ENCODE measurements at regions not wholly inside any gene's neighbourhood (a gene's known extent, or its start where the extent isn't known, plus 50 kb on each side); places are given as distances from the start of the nearest gene placed in this dataset.

- Histone ChIP-seq H3K4ac (ENCODE audit: low read length) (no peak overlapping the region), H2BK5ac (ENCODE audit: low read length) (no peak overlapping the region), H3K4me1 (ENCODE audit: control insufficient read depth in 2 of 2, insufficient read depth in 1 of 2, low read depth in 1 of 2, low read length in 2 of 2) (no peaks in the 10 kb centered on the region), H4K8ac (ENCODE audit: low read depth, low read length) (no peak overlapping the region), H3K36me3 (replicated peaks in 1 of 2; ENCODE audit: control insufficient read depth in 2 of 2, insufficient read depth in 2 of 2, low read length in 2 of 2) (no peaks in the 10 kb centered on the region), H4K91ac (ENCODE audit: low read depth, low read length, poor library complexity) (no peak overlapping the region), H2BK12ac (ENCODE audit: low read length) (no peak overlapping the region), H3K9ac (ENCODE audit: low read depth, low read length, poor library complexity) (no peak overlapping the region), H3K4me2 (ENCODE audit: insufficient read depth, low read length, poor library complexity, severe bottlenecking) (no peak overlapping the region), H3K18ac (ENCODE audit: low read length) (no peak overlapping the region), H3K9me3 (replicated peaks in 1 of 2; ENCODE audit: control insufficient read depth in 2 of 2, insufficient read depth in 1 of 2, low read depth in 1 of 2, low read length in 2 of 2) (no peaks in the 10 kb centered on the region), H2BK15ac (ENCODE audit: low read length) (no peak overlapping the region), H2AFZ (ENCODE audit: low read length) (no peak overlapping the region), H2BK120ac (ENCODE audit: low read depth, low read length) (no peak overlapping the region), H3K27ac (replicated peaks; ENCODE audit: low read length) (no peak overlapping the region), H2AK5ac (ENCODE audit: low read depth, low read length) (no peak overlapping the region), H3K79me1 (ENCODE audit: low read depth, low read length) (no peaks in the 10 kb centered on the region), H3K23ac (ENCODE audit: low read depth, low read length, poor library complexity) (no peak overlapping the region), H3K14ac (ENCODE audit: low read length) (no peak overlapping the region), H3K27me3 (ENCODE audit: control insufficient read depth in 3 of 3, insufficient read depth in 3 of 3, low read depth in 1 of 3, low read length in 3 of 3) (no peaks in the 10 kb centered on the region), H3K4me3 (ENCODE audit: low read length in 2 of 2) (no peak overlapping the region)
- no CpG with 5 or more reads among the region's 2 CpGs for WGBS, 2 donors (ENCODE audit: extremely low coverage in 2 of 2, insufficient read length in 2 of 2, insufficient replicate concordance in 1 of 2)
- DNase-seq (ENCODE audit: low spot score): no peak
These were observed 660.8 kb upstream of the UBE2E2 start for GRCh38 chr3:22542311-22542710.

GRCh38 chr3:22555753-22556435, 647.2 kb upstream of the UBE2E2 start:
- H2AK5ac ChIP-seq (ENCODE audit: low read depth, low read length): no peak overlapping the region
- no peak overlapping the region for H3K23ac ChIP-seq (ENCODE audit: low read depth, low read length, poor library complexity)
- H2BK5ac ChIP-seq (ENCODE audit: low read length): no peak overlapping the region
- H4K91ac ChIP-seq (ENCODE audit: low read depth, low read length, poor library complexity): no peak overlapping the region
- no peak overlapping the region for H3K27ac ChIP-seq (replicated peaks; ENCODE audit: low read length)
- no peaks in the 10 kb centered on the region for H3K27me3 ChIP-seq (ENCODE audit: control insufficient read depth in 3 of 3, insufficient read depth in 3 of 3, low read depth in 1 of 3, low read length in 3 of 3)
- no peak overlapping the region for H2BK15ac ChIP-seq (ENCODE audit: low read length)
- H3K18ac ChIP-seq (ENCODE audit: low read length): no peak overlapping the region
- no peak overlapping the region for H2BK12ac ChIP-seq (ENCODE audit: low read length)
- H4K8ac ChIP-seq (ENCODE audit: low read depth, low read length): no peak overlapping the region
- no peaks in the 10 kb centered on the region for H3K9me3 ChIP-seq (replicated peaks in 1 of 2; ENCODE audit: control insufficient read depth in 2 of 2, insufficient read depth in 1 of 2, low read depth in 1 of 2, low read length in 2 of 2)
- H3K4me3 ChIP-seq (ENCODE audit: low read length in 2 of 2): no peak overlapping the region
- H3K4me1 ChIP-seq (ENCODE audit: control insufficient read depth in 2 of 2, insufficient read depth in 1 of 2, low read depth in 1 of 2, low read length in 2 of 2): no peaks in the 10 kb centered on the region
- H3K4me2 ChIP-seq (ENCODE audit: insufficient read depth, low read length, poor library complexity, severe bottlenecking): no peak overlapping the region
- WGBS, 2 donors (ENCODE audit: extremely low coverage in 2 of 2, insufficient read length in 2 of 2, insufficient replicate concordance in 1 of 2): no CpG with 5 or more reads among the region's 5 CpGs
- no peaks in the 10 kb centered on the region for H3K36me3 ChIP-seq (replicated peaks in 1 of 2; ENCODE audit: control insufficient read depth in 2 of 2, insufficient read depth in 2 of 2, low read length in 2 of 2)
- no peak overlapping the region for H3K9ac ChIP-seq (ENCODE audit: low read depth, low read length, poor library complexity)
- H3K79me1 ChIP-seq (ENCODE audit: low read depth, low read length): no peaks in the 10 kb centered on the region
- no peak overlapping the region for H3K4ac ChIP-seq (ENCODE audit: low read length)
- no peak overlapping the region for H2AFZ ChIP-seq (ENCODE audit: low read length)
- no peak for DNase-seq (ENCODE audit: low spot score)
- no peak overlapping the region for H2BK120ac ChIP-seq (ENCODE audit: low read depth, low read length)
- H3K14ac ChIP-seq (ENCODE audit: low read length): no peak overlapping the region

GRCh38 chr3:22565393-22565792, 637.7 kb upstream of the UBE2E2 start:
- H4K91ac ChIP-seq (ENCODE audit: low read depth, low read length, poor library complexity): no peak overlapping the region
- H2BK5ac ChIP-seq (ENCODE audit: low read length): no peak overlapping the region
- no peaks in the 10 kb centered on the region for H3K9me3 ChIP-seq (replicated peaks in 1 of 2; ENCODE audit: control insufficient read depth in 2 of 2, insufficient read depth in 1 of 2, low read depth in 1 of 2, low read length in 2 of 2)
- H2BK15ac ChIP-seq (ENCODE audit: low read length): no peak overlapping the region
- H3K18ac ChIP-seq (ENCODE audit: low read length): no peak overlapping the region
- no peak for DNase-seq (ENCODE audit: low spot score)
- no peak overlapping the region for H2AK5ac ChIP-seq (ENCODE audit: low read depth, low read length)
- H3K36me3 ChIP-seq (replicated peaks in 1 of 2; ENCODE audit: control insufficient read depth in 2 of 2, insufficient read depth in 2 of 2, low read length in 2 of 2): no peaks in the 10 kb centered on the region
- H3K14ac ChIP-seq (ENCODE audit: low read length): no peak overlapping the region
- H3K27ac ChIP-seq (replicated peaks; ENCODE audit: low read length): no peak overlapping the region
- H3K79me1 ChIP-seq (ENCODE audit: low read depth, low read length): no peaks in the 10 kb centered on the region
- no peaks in the 10 kb centered on the region for H3K27me3 ChIP-seq (ENCODE audit: control insufficient read depth in 3 of 3, insufficient read depth in 3 of 3, low read depth in 1 of 3, low read length in 3 of 3)
- no peak overlapping the region for H3K4ac ChIP-seq (ENCODE audit: low read length)
- no peak overlapping the region for H4K8ac ChIP-seq (ENCODE audit: low read depth, low read length)
- no peak overlapping the region for H3K4me2 ChIP-seq (ENCODE audit: insufficient read depth, low read length, poor library complexity, severe bottlenecking)
- H3K4me3 ChIP-seq (ENCODE audit: low read length in 2 of 2): no peak overlapping the region
- no peak overlapping the region for H3K9ac ChIP-seq (ENCODE audit: low read depth, low read length, poor library complexity)
- no peak overlapping the region for H2AFZ ChIP-seq (ENCODE audit: low read length)
- H2BK120ac ChIP-seq (ENCODE audit: low read depth, low read length): no peak overlapping the region
- H3K23ac ChIP-seq (ENCODE audit: low read depth, low read length, poor library complexity): no peak overlapping the region
- no peaks in the 10 kb centered on the region for H3K4me1 ChIP-seq (ENCODE audit: control insufficient read depth in 2 of 2, insufficient read depth in 1 of 2, low read depth in 1 of 2, low read length in 2 of 2)
- H2BK12ac ChIP-seq (ENCODE audit: low read length): no peak overlapping the region

GRCh38 chr3:22568285-22568684, 634.8 kb upstream of the UBE2E2 start:
- Histone ChIP-seq H4K8ac (ENCODE audit: low read depth, low read length) (no peak overlapping the region), H3K9me3 (replicated peaks in 1 of 2; ENCODE audit: control insufficient read depth in 2 of 2, insufficient read depth in 1 of 2, low read depth in 1 of 2, low read length in 2 of 2) (no peaks in the 10 kb centered on the region), H2BK15ac (ENCODE audit: low read length) (no peak overlapping the region), H3K4ac (ENCODE audit: low read length) (no peak overlapping the region), H2BK120ac (ENCODE audit: low read depth, low read length) (no peak overlapping the region), H3K18ac (ENCODE audit: low read length) (no peak overlapping the region), H3K23ac (ENCODE audit: low read depth, low read length, poor library complexity) (no peak overlapping the region), H3K4me2 (ENCODE audit: insufficient read depth, low read length, poor library complexity, severe bottlenecking) (no peak overlapping the region), H3K27ac (replicated peaks; ENCODE audit: low read length) (no peak overlapping the region), H3K14ac (ENCODE audit: low read length) (no peak overlapping the region), H4K91ac (ENCODE audit: low read depth, low read length, poor library complexity) (no peak overlapping the region), H2AFZ (ENCODE audit: low read length) (no peak overlapping the region), H2AK5ac (ENCODE audit: low read depth, low read length) (no peak overlapping the region), H3K27me3 (ENCODE audit: control insufficient read depth in 3 of 3, insufficient read depth in 3 of 3, low read depth in 1 of 3, low read length in 3 of 3) (no peaks in the 10 kb centered on the region), H2BK12ac (ENCODE audit: low read length) (no peak overlapping the region), H3K4me1 (ENCODE audit: control insufficient read depth in 2 of 2, insufficient read depth in 1 of 2, low read depth in 1 of 2, low read length in 2 of 2) (no peaks in the 10 kb centered on the region), H3K79me1 (ENCODE audit: low read depth, low read length) (no peaks in the 10 kb centered on the region), H2BK5ac (ENCODE audit: low read length) (no peak overlapping the region), H3K9ac (ENCODE audit: low read depth, low read length, poor library complexity) (no peak overlapping the region), H3K36me3 (replicated peaks in 1 of 2; ENCODE audit: control insufficient read depth in 2 of 2, insufficient read depth in 2 of 2, low read length in 2 of 2) (no peaks in the 10 kb centered on the region), H3K4me3 (ENCODE audit: low read length in 2 of 2) (no peak overlapping the region)
- no peak for DNase-seq (ENCODE audit: low spot score)
- no CpG with 5 or more reads among the region's 1 CpG for WGBS, 2 donors (ENCODE audit: extremely low coverage in 2 of 2, insufficient read length in 2 of 2, insufficient replicate concordance in 1 of 2)
